Endothelial cell of umbilical vein (primary cell): ENCODE measurements at regions not wholly inside any gene's neighbourhood (a gene's known extent, or its start where the extent isn't known, plus 50 kb on each side); places are given as distances from the start of the nearest gene placed in this dataset.

ENCODE experiments used
- EZH2 ChIP-seq: IDR thresholded peaks from 2 replicates; pipeline ENCODE4 v1.6.1; 2012; ENCODE audit warnings: borderline replicate concordance, low read depth, mild to moderate bottlenecking, moderate library complexity, low read length, inconsistent platforms; ENCODE audit not compliant: severe bottlenecking
- FOS ChIP-seq: IDR thresholded peaks from 2 replicates; pipeline ENCODE4 v1.6.1; 2011; ENCODE audit warnings: mild to moderate bottlenecking, low read length, moderate library complexity, borderline replicate concordance; ENCODE audit not compliant: insufficient read depth
- JUN ChIP-seq: IDR thresholded peaks from 2 replicates; pipeline ENCODE4 v1.6.1; 2011; ENCODE audit warnings: borderline replicate concordance, low read depth; ENCODE audit not compliant: insufficient read length, insufficient read depth
- MYC ChIP-seq: IDR thresholded peaks from one replicate; pipeline ENCODE4 v1.6.1; 2011; ENCODE audit warnings: mild to moderate bottlenecking, low read depth, low read length
- POLR2A ChIP-seq: IDR thresholded peaks from 2 replicates; pipeline ENCODE4 v1.6.1; 2012; ENCODE audit warnings: low read depth, mild to moderate bottlenecking, control low read depth, low read length
- POLR2AphosphoS5 ChIP-seq: IDR thresholded peaks from 2 replicates; pipeline ENCODE4 v1.6.1; 2012; ENCODE audit warnings: low read depth, mild to moderate bottlenecking, control low read depth, low read length, moderate library complexity; ENCODE audit not compliant: insufficient read depth
- TF ChIP-seq, protein P1 (sequence below), 2 donors: IDR thresholded peaks; 1 replicate in 1 of 2; 2 replicates in 1 of 2; pipeline ENCODE4 v1.5.1; 2011; ENCODE audit warnings: low read length in 2 of 2, mild to moderate bottlenecking in 2 of 2, moderate library complexity in 2 of 2, control low read depth in 1 of 2, inconsistent platforms in 1 of 2, low read depth in 1 of 2; ENCODE audit not compliant: insufficient read depth in 1 of 2; ENCODE audit errors: extremely low read depth in 1 of 2

DNA sequence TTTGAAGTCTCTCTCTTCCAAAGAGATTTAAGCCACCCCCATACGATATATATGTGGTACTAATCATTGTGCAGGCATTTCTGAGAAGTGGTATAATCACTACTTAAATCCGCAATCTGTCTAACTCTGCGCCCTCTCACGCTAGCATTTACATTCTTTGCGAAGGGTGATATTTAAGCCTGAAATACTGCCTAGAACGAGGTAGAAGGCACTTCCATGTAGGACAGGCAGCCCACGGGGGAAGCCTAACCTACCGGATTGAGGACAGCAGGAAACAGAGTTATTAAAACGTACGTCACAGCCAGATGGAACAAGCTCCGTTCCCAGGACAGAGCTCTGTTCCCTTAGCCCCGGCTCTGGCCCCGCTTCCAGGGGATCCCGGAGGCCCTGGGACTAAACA lies 59.3 kb upstream of the ECHDC3 start:
- TF ChIP-seq POLR2A (no peak), FOS (no peak), JUN (no peak), EZH2 (no peak), MYC (no peak), POLR2AphosphoS5 (no peak)
- TF ChIP-seq, protein P1, sequence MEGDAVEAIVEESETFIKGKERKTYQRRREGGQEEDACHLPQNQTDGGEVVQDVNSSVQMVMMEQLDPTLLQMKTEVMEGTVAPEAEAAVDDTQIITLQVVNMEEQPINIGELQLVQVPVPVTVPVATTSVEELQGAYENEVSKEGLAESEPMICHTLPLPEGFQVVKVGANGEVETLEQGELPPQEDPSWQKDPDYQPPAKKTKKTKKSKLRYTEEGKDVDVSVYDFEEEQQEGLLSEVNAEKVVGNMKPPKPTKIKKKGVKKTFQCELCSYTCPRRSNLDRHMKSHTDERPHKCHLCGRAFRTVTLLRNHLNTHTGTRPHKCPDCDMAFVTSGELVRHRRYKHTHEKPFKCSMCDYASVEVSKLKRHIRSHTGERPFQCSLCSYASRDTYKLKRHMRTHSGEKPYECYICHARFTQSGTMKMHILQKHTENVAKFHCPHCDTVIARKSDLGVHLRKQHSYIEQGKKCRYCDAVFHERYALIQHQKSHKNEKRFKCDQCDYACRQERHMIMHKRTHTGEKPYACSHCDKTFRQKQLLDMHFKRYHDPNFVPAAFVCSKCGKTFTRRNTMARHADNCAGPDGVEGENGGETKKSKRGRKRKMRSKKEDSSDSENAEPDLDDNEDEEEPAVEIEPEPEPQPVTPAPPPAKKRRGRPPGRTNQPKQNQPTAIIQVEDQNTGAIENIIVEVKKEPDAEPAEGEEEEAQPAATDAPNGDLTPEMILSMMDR (IDR thresholded peaks at IDR 0.05; ENCODE audit: extremely low read depth in 1 of 2, insufficient read depth in 1 of 2, low read depth in 1 of 2, low read length in 2 of 2): no peak
